ENCODE measurements at regions not wholly inside any gene's neighbourhood (a gene's known extent, or its start where the extent isn't known, plus 50 kb on each side); places are given as distances from the start of the nearest gene placed in this dataset.

GRCh38 chr11:82233201-82233600 lies 500.5 kb downstream of the FAM181B start:
- Histone ChIP-seq H3K9me3 (replicated peaks; ENCODE audit: control insufficient read depth, insufficient read depth, low read length) (no peaks in the 10 kb centered on the region), H3K9ac (ENCODE audit: control insufficient read depth, insufficient read depth, low read length) (no peak overlapping the region), H3K36me3 (ENCODE audit: control insufficient read depth in 2 of 2, insufficient read depth in 2 of 2, low read length in 1 of 2) (no peaks in the 10 kb centered on the region), H3K4me1 (ENCODE audit: control insufficient read depth, insufficient read depth, low read length) (no peaks in the 10 kb centered on the region), H4K20me1 (ENCODE audit: control insufficient read depth, insufficient read depth) (no peaks in the 10 kb centered on the region), H3K4me2 (ENCODE audit: control insufficient read depth, insufficient read depth) (no peak overlapping the region), H2AFZ (ENCODE audit: control insufficient read depth, low read depth, low read length) (no peak overlapping the region), H3K27ac (ENCODE audit: control insufficient read depth, insufficient read depth) (no peak overlapping the region), H3K27me3 (replicated peaks in 1 of 2; ENCODE audit: control insufficient read depth in 2 of 2, insufficient read depth in 2 of 2, low read length in 1 of 2) (no peaks in the 10 kb centered on the region), H3K79me2 (ENCODE audit: control insufficient read depth, insufficient read depth, low read length) (no peaks in the 10 kb centered on the region), H3K4me3 (no peak overlapping the region)
- ChIA-PET SMC1A (ENCODE audit: uncharacterized antibody, unreplicated experiment) (no interaction called here), POLR2A (no interaction called here), RAD21 (ENCODE audit: unreplicated experiment) (no interaction called here), CTCF (interaction anchor here (0.6 to 0.9 kb wide), 2 partner anchors 575 to 737 kb away, joined by 3 to 4 read pairs; no protein-coding TSS in a partner anchor)
- no TSS peak for BruUV-seq (replicated peaks)
- WGBS (ENCODE audit: insufficient coverage, insufficient replicate concordance, low lambda C conversion rate, missing lambda C conversion rate): 43% methylated on average over 1 of the region's 1 CpG
- FAIRE-seq (no peak), DNase-seq (ENCODE audit: low read depth, low spot score) (no peak), ATAC-seq (no peak)
- intact Hi-C loops (cut with micrococcal nuclease; ENCODE audit: unreplicated experiment): no loop called here
- in situ Hi-C loops (cut with MboI): loop anchor here (5.0 kb wide), 1 partner anchor 591 kb away; no protein-coding TSS in a partner anchor
- TF ChIP-seq PBX3 (IDR thresholded peaks at IDR 0.05; ENCODE audit: insufficient replicate concordance, low read depth, low read length) (no peak), IKZF2 (IDR thresholded peaks at IDR 0.05) (no peak), REST (IDR thresholded peaks at IDR 0.05; ENCODE audit: low read depth, low read length) (no peak), ATF3 (IDR thresholded peaks at IDR 0.05; ENCODE audit: borderline replicate concordance, extremely low read depth, low read depth, low read length) (no peak), CBX3 (IDR thresholded peaks at IDR 0.05; ENCODE audit: borderline replicate concordance, low read depth) (no peak), ZNF24 (IDR thresholded peaks at IDR 0.05) (no peak), RFX5 (IDR thresholded peaks at IDR 0.05; ENCODE audit: low read depth, low read length) (no peak), E2F4 (IDR thresholded peaks at IDR 0.05; ENCODE audit: low read depth, low read length) (no peak), E4F1 (IDR thresholded peaks at IDR 0.05; ENCODE audit: borderline replicate concordance, partially characterized antibody) (no peak), POLR2AphosphoS2 (IDR thresholded peaks at IDR 0.05; ENCODE audit: low read depth, low read length) (no peak), BCLAF1 (IDR thresholded peaks at IDR 0.05) (no peak), SIN3A (IDR thresholded peaks at IDR 0.05; ENCODE audit: low read depth, low read length) (no peak), NFIC (IDR thresholded peaks at IDR 0.05; ENCODE audit: low read depth, low read length) (no peak)
